Uterus (tissue), 3 donors: ENCODE measurements at regions not wholly inside any gene's neighbourhood (a gene's known extent, or its start where the extent isn't known, plus 50 kb on each side); places are given as distances from the start of the nearest gene placed in this dataset.

Experiments
- DNase-seq, 2 donors: peaks; one replicate each; pipeline ENCODE4 v3.0.0-alpha.2; 2019 to 2020
- H3K27ac ChIP-seq, 2 donors: fragments of 200-600 bp; sonication (generic); 1 replicate in 1 of 2; 2 replicates in 1 of 2; pipeline ENCODE4 v1.5.1; 2016 to 2018
- H3K27me3 ChIP-seq, 2 donors: fragments of 200-600 bp; sonication (generic); one replicate each; pipeline ENCODE4 v1.5.1; 2018 to 2019; ENCODE audit warnings: control low read depth in 1 of 2
- H3K36me3 ChIP-seq, 2 donors: fragments of 200-600 bp; sonication (generic); one replicate each; pipeline ENCODE4 v1.5.1; 2019; ENCODE audit warnings: control low read depth in 1 of 2
- H3K4me1 ChIP-seq, 2 donors: fragments of 200-600 bp; sonication (generic); one replicate each; pipeline ENCODE4 v1.5.1; 2018 to 2019; ENCODE audit warnings: control low read depth in 1 of 2
- H3K4me3 ChIP-seq, 2 donors: fragments of 200-600 bp; sonication (generic); 1 replicate in 1 of 2; 2 replicates in 1 of 2; pipeline ENCODE4 v1.5.1; 2018 to 2019; ENCODE audit warnings: mild to moderate bottlenecking in 1 of 2
- H3K9me3 ChIP-seq, 2 donors: fragments of 200-600 bp; sonication (generic); one replicate each; pipeline ENCODE4 v1.5.1; 2019; ENCODE audit warnings: control low read depth in 1 of 2
- POLR2A ChIP-seq, 2 donors: fragments of 450-650 bp; IDR thresholded peaks; one replicate each; pipeline ENCODE4 v1.6.1; 2016; ENCODE audit warnings: antibody characterized with exemption in 2 of 2, mild to moderate bottlenecking in 1 of 2, moderate library complexity in 1 of 2
- intact Hi-C: fragments of 100-400 bp; cut with DNase I; formaldehyde crosslinking; loops from one replicate; pipeline ENCODE4 v1.15.1; 2023; ENCODE audit warnings: low total_unique reads
- TF ChIP-seq, protein P1 (sequence below), 4 experiments: fragments of 200-600 bp in 2 of 4; fragments of 450-650 bp in 2 of 4; sonication (generic) in 2 of 4; IDR thresholded peaks; one replicate each; pipeline ENCODE4 v1.5.1; 2016 to 2019; ENCODE audit warnings: antibody characterized with exemption in 4 of 4, mild to moderate bottlenecking in 2 of 4, moderate library complexity in 1 of 4
- donor health status: DM: yes; HTN: yes; CAD: no.

DNA sequence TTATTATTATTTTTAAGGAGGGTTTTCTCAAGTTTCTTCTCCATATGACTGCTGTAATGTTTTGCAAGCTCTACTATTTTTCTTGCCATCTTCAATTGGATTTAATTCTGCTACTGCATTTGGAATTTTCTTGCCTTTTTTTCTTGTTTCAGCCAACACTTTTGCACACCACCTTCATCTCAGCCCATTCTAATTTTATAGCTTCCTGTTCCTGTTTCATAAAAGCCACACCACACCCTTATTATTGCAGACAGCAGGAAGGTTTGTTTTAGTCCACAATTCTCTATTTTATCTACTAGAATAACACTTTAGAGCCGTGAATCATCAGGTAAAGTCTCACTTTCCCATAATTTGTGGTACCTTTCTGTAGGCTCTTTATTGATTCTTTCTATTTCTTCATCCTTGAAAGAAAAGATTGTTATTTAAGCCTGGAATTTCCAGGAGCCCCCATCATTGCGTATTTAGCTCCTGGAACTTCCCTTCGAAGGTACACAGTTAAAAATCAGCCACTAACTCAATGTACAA, 209.3 kb upstream of the TBX20 start:
- Histone ChIP-seq H3K4me3 (no peak overlapping the region), H3K4me1 (no peaks in the 10 kb centered on the region), H3K27me3 (no peaks in the 10 kb centered on the region), H3K36me3 (no peaks in the 10 kb centered on the region), H3K9me3 (no peaks in the 10 kb centered on the region), H3K27ac (no peak overlapping the region)
- DNase-seq = no peak
- intact Hi-C loops = no loop called here
- TF ChIP-seq, protein P1, sequence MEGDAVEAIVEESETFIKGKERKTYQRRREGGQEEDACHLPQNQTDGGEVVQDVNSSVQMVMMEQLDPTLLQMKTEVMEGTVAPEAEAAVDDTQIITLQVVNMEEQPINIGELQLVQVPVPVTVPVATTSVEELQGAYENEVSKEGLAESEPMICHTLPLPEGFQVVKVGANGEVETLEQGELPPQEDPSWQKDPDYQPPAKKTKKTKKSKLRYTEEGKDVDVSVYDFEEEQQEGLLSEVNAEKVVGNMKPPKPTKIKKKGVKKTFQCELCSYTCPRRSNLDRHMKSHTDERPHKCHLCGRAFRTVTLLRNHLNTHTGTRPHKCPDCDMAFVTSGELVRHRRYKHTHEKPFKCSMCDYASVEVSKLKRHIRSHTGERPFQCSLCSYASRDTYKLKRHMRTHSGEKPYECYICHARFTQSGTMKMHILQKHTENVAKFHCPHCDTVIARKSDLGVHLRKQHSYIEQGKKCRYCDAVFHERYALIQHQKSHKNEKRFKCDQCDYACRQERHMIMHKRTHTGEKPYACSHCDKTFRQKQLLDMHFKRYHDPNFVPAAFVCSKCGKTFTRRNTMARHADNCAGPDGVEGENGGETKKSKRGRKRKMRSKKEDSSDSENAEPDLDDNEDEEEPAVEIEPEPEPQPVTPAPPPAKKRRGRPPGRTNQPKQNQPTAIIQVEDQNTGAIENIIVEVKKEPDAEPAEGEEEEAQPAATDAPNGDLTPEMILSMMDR (IDR thresholded peaks at IDR 0.05) = no peak
- no peak for TF ChIP-seq POLR2A (IDR thresholded peaks at IDR 0.05)

DNA sequence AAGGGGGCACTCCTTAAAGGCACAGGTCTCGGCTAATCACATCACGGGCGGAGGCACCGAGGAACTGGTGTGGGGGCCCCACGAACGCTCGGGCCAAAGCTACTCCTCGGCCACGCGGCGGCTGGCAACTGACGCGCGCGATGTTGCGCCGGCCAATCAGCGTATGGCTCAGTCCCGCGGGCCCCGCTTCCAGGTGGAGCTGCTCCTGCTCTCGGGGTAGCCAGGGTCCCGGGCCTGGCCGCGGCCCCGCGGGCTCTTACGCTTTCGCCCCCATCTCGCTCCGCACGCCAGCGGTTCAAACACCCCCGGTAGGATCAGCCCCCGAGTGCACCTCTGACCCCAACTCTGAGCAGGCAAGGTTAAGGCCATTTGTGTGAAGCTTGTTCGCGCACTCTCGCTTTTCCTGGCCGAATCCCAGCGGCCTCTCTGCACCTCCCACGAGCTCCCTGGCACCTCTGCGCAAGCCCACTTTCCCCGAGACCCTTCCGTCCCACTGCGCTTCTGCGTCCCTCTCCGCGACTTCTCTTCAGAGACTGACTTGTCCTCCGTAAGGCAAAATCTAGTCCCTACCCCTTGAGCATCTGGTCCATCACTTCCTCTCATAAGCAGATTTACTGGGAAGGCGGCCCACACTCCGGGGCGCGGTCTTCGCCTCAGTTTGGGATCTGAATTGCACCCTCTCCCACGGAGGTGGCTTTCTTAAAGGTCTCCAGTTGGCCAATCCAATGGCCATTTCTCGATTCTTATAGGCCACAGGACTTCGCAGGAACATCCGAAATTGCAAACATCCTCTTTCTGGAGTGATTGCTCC, 200.9 kb upstream of the TBX20 start:
- Histone ChIP-seq H3K27ac (no peak overlapping the region), H3K4me3 (no peak overlapping the region), H3K4me1 (no peaks in the 10 kb centered on the region), H3K36me3 (no peaks in the 10 kb centered on the region), H3K27me3 (no peaks in the 10 kb centered on the region), H3K9me3 (no peaks in the 10 kb centered on the region)
- intact Hi-C loops = no loop called here
- TF ChIP-seq, protein P1 (IDR thresholded peaks at IDR 0.05) = no peak
- TF ChIP-seq POLR2A (IDR thresholded peaks at IDR 0.05) = no peak
- DNase-seq = no peak

DNA sequence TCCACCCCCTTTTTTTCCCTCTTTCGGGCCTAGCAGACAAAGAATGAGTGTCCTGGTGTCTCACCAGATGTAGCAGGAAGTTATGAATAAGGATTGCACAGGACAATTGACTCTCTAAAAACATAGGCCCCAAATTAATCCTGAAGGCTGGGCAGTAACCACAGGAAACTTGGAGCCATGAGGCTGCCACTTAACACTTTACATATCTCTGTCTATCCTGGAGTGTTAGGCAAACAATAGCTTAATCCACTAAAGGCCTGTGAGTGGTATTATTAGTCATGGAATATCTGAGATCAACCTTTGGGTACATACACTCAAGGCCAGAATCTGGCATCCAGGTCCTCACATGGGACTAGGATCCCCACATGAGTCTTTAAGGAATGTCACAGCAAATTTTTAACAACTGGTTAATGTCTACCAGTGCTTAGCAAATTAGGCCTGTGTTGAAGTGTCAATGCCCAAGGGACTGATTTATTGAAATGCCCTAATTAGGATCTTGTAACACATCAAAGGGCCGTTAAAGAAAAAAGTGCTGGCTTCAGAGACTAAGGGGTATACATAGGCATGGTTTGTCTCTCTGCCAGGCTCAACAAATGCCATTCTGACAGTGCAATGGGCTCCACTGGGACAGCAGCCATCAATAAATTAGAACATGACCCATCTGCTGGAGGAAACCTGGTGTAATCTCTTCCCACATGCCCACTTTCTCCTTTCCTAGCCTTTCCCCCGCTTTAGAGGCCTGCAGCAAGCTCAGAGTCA, 196.7 kb upstream of the TBX20 start:
- Histone ChIP-seq H3K27me3 (no peaks in the 10 kb centered on the region), H3K36me3 (no peaks in the 10 kb centered on the region), H3K4me1 (no peaks in the 10 kb centered on the region), H3K9me3 (no peaks in the 10 kb centered on the region), H3K4me3 (no peak overlapping the region), H3K27ac (no peak overlapping the region)
- no peak for DNase-seq
- intact Hi-C loops = no loop called here
- no peak for TF ChIP-seq POLR2A (IDR thresholded peaks at IDR 0.05)
- TF ChIP-seq, protein P1 (IDR thresholded peaks at IDR 0.05) = no peak

DNA sequence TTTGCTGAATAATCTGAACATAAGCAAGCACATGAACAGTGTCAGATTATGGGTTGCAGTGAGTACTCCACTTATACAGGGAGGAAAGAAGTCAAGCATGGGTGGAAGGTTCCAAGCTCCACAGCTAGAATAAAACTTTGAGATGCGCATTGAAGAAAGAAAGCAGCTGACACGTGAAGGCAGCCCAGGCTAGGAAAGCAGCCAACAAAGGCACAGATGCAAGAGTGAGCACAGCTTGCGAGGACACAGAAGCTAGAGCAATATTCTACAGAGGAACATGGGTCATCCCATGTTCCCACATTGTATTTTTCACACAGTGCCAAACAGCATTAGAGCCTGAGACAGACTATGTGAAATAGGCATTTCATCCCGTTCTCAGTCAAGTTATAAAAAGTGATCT, 194.6 kb upstream of the TBX20 start:
- no peaks in the 10 kb centered on the region for H3K9me3 ChIP-seq
- H3K27me3 ChIP-seq = no peaks in the 10 kb centered on the region
- intact Hi-C loops = no loop called here
- no peak overlapping the region for H3K4me3 ChIP-seq
- H3K36me3 ChIP-seq = no peaks in the 10 kb centered on the region
- TF ChIP-seq POLR2A (IDR thresholded peaks at IDR 0.05) = no peak
- TF ChIP-seq, protein P1 (IDR thresholded peaks at IDR 0.05) = no peak
- H3K27ac ChIP-seq = no peak overlapping the region
- DNase-seq = no peak
- H3K4me1 ChIP-seq = no peaks in the 10 kb centered on the region

DNA sequence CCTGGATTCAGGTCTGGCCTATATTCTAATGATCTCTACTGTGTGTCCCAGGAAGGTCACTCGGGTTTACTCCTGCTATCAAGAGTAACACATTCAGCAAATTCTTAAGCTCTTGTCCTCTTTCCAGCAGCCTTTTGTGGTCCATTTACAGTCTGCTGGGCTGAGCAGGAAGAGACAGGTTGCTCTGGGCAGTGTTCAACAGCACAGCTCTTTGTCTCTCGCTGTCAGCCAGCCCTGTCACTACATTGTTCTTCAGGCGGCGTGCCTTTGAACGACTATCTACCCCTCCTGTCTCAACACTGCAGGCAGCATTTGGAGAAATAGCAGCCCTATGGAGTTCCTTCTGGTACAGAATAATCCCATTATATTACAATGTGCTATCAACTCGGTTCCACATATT, 192.2 kb upstream of the TBX20 start:
- Histone ChIP-seq H3K9me3 (no peaks in the 10 kb centered on the region), H3K27me3 (no peaks in the 10 kb centered on the region), H3K36me3 (no peaks in the 10 kb centered on the region), H3K4me1 (no peaks in the 10 kb centered on the region), H3K4me3 (no peak overlapping the region), H3K27ac (no peak overlapping the region)
- TF ChIP-seq, protein P1 (IDR thresholded peaks at IDR 0.05) = no peak
- no peak for TF ChIP-seq POLR2A (IDR thresholded peaks at IDR 0.05)
- intact Hi-C loops = no loop called here
- DNase-seq = no peak
